ENCODE measurements at regions not wholly inside any gene's neighbourhood (a gene's known extent, or its start where the extent isn't known, plus 50 kb on each side); places are given as distances from the start of the nearest gene placed in this dataset.

DNA sequence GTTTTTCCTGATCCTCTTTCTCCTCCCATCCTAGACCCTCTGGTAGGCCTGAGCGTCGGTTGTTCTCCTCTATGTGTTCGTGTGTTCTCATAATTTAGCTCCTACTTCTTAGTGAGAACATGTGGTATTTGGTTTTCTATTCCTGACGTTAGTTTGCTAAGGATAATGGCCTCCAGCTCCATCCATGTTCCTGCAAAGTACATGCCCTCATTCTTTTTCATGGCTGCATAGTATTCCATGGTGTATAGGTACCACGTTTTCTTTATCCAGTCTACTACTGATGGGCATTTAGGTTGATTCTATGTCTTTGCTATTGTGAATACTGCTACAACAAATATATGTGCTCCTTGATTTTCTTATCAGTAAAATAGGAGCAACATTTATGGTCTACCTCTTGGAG, 146.8 kb upstream of the PTCHD1 start:
- TF ChIP-seq, protein P1, sequence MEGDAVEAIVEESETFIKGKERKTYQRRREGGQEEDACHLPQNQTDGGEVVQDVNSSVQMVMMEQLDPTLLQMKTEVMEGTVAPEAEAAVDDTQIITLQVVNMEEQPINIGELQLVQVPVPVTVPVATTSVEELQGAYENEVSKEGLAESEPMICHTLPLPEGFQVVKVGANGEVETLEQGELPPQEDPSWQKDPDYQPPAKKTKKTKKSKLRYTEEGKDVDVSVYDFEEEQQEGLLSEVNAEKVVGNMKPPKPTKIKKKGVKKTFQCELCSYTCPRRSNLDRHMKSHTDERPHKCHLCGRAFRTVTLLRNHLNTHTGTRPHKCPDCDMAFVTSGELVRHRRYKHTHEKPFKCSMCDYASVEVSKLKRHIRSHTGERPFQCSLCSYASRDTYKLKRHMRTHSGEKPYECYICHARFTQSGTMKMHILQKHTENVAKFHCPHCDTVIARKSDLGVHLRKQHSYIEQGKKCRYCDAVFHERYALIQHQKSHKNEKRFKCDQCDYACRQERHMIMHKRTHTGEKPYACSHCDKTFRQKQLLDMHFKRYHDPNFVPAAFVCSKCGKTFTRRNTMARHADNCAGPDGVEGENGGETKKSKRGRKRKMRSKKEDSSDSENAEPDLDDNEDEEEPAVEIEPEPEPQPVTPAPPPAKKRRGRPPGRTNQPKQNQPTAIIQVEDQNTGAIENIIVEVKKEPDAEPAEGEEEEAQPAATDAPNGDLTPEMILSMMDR (conservative IDR thresholded peaks at IDR 0.05; ENCODE audit: low read depth, low read length): no peak
- TF ChIP-seq EZH2 (IDR thresholded peaks at IDR 0.05; ENCODE audit: borderline replicate concordance, low read depth, low read length, poor library complexity, severe bottlenecking): no peak
